GM23248 (cell line): ENCODE measurements at regions not wholly inside any gene's neighbourhood (a gene's known extent, or its start where the extent isn't known, plus 50 kb on each side); places are given as distances from the start of the nearest gene placed in this dataset.

Experiments
- EZH2 ChIP-seq: fragments of 200-600 bp; sonication (generic); IDR thresholded peaks from 2 replicates; pipeline ENCODE4 v1.6.1; 2018; ENCODE audit warnings: antibody characterized with exemption, mild to moderate bottlenecking; ENCODE audit not compliant: insufficient read depth, poor library complexity, severe bottlenecking
- EZH2phosphoT487 ChIP-seq: fragments of 200-600 bp; sonication (generic); IDR thresholded peaks from 2 replicates; pipeline ENCODE4 v1.6.1; 2018; ENCODE audit warnings: antibody characterized with exemption, moderate library complexity, mild to moderate bottlenecking, low read depth; ENCODE audit not compliant: insufficient read depth

GRCh38 chr2:37775908-37776250 lies 104.4 kb upstream of the CDC42EP3 start:
- TF ChIP-seq EZH2: no peak
- no peak for TF ChIP-seq EZH2phosphoT487
